Urinary bladder (tissue), 3 donors: ENCODE measurements at regions not wholly inside any gene's neighbourhood (a gene's known extent, or its start where the extent isn't known, plus 50 kb on each side); places are given as distances from the start of the nearest gene placed in this dataset.

Source experiments
- DNase-seq: peaks from one replicate; pipeline ENCODE4 v3.0.0-alpha.2; 2015; ENCODE audit errors: extremely low spot score
- H3K27ac ChIP-seq: one replicate; pipeline ENCODE4 v1.5.1; 2013; ENCODE audit warnings: low read depth, mild to moderate bottlenecking, moderate library complexity
- H3K36me3 ChIP-seq: one replicate; pipeline ENCODE4 v1.6.1; 2013; ENCODE audit warnings: mild to moderate bottlenecking, moderate library complexity; ENCODE audit not compliant: insufficient read depth
- H3K4me1 ChIP-seq: one replicate; pipeline ENCODE4 v1.6.1; 2013; ENCODE audit warnings: mild to moderate bottlenecking, moderate library complexity; ENCODE audit not compliant: insufficient read depth
- H3K4me3 ChIP-seq: one replicate; pipeline ENCODE4 v1.5.1; 2013; ENCODE audit warnings: low read depth, low read length
- WGBS: extraction: QIAGEN DNeasy Blood & Tissue Kit; methylation state at CpG from one replicate; pipeline ENCODE4 v1.1.7; 2013; 5-methylcytosine and 5-hydroxymethylcytosine counted together
- donor health status: healthy with polysubstance abuse.
- donor health status: healthy.

DNA sequence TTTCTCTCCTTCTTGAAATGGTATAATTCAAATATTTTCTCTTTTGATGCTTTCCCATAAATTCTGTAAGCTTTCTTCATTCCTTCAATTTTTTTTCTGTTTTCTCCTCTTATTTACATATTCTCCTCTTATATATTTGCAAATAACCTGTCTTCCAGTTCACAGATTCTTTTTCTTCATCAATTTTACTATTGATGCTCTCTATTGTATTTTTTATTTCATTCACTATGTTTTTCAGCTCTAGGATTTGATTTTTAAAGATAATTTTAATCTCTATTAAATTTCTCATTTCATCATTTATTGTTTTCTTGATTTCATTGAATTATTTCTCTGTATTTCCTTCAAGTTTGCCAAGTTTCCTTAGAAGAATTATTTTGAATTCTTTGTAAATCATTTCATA is 54.0 kb upstream of the PRPS1L1 start:
- H3K4me3 ChIP-seq = no peak overlapping the region
- H3K4me1 ChIP-seq = no peaks in the 10 kb centered on the region
- no peak for DNase-seq
- no peaks in the 10 kb centered on the region for H3K36me3 ChIP-seq
- no peak overlapping the region for H3K27ac ChIP-seq

DNA sequence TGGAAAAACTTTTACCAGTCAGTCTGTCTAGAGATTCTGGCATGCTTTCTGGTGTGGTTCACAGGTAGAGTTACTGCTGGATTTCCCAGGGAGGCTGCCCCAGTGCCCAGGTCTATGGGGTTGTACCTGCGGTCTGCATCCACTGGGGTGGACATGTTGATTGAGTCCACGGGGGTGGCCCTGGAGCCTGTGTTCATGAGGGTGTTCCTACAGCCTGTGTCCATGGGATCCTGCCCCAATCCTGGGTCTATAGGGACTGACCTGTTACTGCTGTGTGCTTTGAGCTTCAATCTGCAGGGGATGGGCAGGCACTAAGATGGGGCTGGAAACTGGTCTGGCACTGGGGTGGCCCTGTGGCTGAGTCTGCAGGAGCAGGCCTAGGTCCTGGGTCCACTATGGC is 54.5 kb upstream of the PRPS1L1 start:
- Histone ChIP-seq H3K4me1 (no peaks in the 10 kb centered on the region), H3K27ac (no peak overlapping the region), H3K36me3 (no peaks in the 10 kb centered on the region), H3K4me3 (no peak overlapping the region)
- WGBS = 69% methylated on average over 2 of the region's 2 CpGs
- DNase-seq = no peak

DNA sequence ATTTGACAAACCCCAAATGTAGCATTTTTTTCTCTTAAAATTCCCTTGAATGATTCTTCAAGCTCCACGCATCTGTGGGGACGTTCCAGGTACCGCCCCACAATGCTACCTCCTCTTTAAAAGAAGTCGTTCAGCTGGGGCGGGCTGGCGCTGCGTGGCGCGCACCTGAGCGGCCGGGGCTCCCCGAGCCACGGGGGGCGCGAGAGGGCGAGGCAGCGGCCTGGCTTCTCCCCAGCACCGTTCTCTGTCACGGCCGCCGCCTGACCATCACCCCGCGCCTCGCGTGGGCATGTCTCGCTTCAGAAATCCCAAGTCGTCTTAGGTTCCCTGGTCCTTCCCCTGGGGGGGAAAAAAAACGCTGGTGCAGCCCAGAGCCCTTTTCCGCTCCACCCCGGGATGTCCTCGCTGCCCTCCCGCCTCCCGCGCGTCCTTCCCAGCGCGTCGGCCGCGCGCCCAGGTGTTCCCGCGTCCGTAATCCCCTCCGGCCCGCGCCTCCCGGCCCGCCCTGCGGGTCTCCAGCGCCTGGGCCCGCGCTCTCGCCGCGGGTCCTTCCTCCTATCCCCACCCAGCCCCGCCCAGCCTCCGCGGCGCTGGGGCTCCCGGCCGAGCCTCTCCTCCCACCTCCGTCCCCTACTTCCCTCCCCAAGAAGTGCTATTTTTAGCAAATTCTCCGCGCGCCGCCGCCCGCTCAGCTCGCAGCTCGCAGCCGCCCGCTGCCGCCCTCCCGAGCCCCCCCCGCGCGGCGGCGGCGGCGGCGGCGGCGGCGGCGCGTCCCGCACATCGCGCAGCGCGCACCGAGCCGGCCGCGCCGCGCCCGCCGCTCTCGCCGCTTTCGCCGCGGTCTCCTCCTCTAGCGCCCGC is 58.7 kb upstream of the PRPS1L1 start:
- peak overlapping the region; percentile 93 for H3K4me3 ChIP-seq
- no peaks in the 10 kb centered on the region for H3K4me1 ChIP-seq
- under 1% methylated on average over 108 of the region's 108 CpGs for WGBS
- H3K36me3 ChIP-seq = no peaks in the 10 kb centered on the region
- H3K27ac ChIP-seq = no peak overlapping the region
- DNase-seq = no peak

DNA sequence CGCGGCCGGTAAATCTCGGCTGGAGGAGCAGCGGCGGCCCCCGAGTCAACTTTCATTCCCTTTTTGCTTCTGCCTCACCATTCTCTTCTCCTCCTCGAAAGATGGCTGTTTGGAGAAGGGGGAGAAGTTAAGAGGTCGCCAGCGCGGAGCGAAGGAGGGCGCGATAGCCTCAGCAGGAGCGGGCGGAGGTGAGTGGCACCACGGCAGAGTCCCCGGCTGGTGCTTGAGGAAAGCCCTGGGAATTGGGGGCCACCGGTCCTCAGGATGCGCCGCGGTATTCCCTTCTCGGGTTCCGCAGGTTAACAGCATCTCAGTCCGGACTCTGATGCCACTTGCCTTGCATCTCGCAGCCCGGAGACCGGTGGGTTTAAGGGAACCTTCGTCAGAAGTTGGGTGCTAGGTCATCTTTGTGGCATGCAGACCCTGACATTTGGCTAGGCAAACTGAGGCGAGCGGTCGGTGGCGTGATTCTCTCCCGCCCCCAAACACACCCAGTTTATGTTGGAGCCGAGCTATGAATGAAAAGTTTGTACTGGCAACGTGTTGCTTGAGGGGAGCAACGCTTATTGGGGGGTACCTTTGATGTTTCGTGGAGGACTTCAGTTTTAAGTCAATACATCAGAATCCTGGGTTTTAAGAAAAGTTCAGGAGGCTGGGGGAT is 59.5 kb upstream of the PRPS1L1 start:
- no peak for DNase-seq
- no peak overlapping the region for H3K27ac ChIP-seq
- 5% methylated on average over 38 of the region's 38 CpGs for whole genome bisulfite sequencing

DNA sequence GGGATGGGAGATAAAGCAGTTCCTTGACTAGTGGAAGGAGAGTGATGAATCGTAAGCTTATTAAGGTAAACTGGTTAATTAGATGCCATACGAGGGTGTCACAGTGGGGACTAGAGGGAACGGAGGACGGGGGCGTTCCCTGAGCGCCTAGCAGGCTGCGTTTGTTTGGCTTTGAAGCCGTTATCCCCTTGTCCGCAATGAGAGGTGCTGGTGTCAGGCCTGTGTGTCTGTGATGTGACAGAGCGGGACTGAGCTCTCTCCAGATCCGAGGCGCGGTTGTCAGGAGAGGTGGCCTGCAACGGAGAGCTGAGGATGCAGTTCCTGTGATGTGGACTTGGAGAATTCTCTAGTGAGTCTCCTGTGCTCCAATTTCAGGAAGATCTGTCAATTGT is 60.0 kb upstream of the PRPS1L1 start:
- H3K27ac ChIP-seq = no peak overlapping the region
- H3K4me3 ChIP-seq = peak overlapping the region; percentile 93
- no peak for DNase-seq
- no peaks in the 10 kb centered on the region for H3K4me1 ChIP-seq
- no peaks in the 10 kb centered on the region for H3K36me3 ChIP-seq
- 49% methylated on average over 14 of the region's 14 CpGs for WGBS

More for the DNA sequence above, 59.5 kb upstream of the PRPS1L1 start:
- no peaks in the 10 kb centered on the region for H3K36me3 ChIP-seq
- H3K4me1 ChIP-seq = no peaks in the 10 kb centered on the region
- H3K4me3 ChIP-seq = peak overlapping the region; percentile 93

DNA sequence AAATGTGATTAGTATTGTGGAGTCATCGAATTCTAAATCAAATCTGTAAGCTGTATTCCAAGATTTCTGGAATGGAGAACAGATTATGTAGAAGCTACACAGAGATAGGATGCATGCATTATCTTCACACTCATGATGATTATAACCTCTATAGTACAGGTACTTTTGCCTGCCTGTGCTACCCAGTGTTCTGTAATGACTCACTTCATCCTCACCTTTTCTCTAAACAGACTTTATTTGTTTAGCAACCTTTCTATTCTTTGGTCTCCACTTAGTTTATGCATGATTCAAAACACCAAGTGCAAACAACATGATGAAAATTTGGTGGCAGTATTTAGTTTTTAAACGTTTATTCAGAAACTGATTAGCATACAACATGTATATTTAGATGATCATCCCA is 68.4 kb upstream of the PRPS1L1 start:
- Histone ChIP-seq H3K4me3 (no peak overlapping the region), H3K36me3 (no peaks in the 10 kb centered on the region), H3K4me1 (no peaks in the 10 kb centered on the region), H3K27ac (no peak overlapping the region)
- no peak for DNase-seq
- 55% methylated on average over 2 of the region's 2 CpGs for WGBS

DNA sequence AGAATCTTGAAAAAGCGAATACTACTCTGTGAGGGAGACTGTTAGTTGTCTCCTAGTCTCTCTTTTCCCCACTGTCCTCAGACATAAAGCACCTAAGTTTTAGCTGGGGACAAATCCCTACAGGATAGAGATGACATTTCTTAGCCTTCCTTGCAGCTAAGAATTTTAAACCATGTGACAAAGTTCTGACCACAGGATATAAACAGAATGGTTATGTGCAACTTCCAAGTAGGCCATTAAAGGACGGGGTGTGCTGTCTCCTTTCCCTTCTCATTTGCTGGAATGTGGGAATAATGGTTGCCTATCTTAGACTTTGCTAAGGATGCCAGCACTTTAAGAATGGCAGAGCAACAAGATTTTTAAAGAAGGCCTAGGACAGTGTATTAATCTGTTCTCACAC is 74.9 kb upstream of the PRPS1L1 start:
- Histone ChIP-seq H3K36me3 (no peaks in the 10 kb centered on the region), H3K4me3 (no peak overlapping the region), H3K4me1 (no peaks in the 10 kb centered on the region), H3K27ac (no peak overlapping the region)
- WGBS = 87% methylated on average over 2 of the region's 2 CpGs
- DNase-seq = no peak

DNA sequence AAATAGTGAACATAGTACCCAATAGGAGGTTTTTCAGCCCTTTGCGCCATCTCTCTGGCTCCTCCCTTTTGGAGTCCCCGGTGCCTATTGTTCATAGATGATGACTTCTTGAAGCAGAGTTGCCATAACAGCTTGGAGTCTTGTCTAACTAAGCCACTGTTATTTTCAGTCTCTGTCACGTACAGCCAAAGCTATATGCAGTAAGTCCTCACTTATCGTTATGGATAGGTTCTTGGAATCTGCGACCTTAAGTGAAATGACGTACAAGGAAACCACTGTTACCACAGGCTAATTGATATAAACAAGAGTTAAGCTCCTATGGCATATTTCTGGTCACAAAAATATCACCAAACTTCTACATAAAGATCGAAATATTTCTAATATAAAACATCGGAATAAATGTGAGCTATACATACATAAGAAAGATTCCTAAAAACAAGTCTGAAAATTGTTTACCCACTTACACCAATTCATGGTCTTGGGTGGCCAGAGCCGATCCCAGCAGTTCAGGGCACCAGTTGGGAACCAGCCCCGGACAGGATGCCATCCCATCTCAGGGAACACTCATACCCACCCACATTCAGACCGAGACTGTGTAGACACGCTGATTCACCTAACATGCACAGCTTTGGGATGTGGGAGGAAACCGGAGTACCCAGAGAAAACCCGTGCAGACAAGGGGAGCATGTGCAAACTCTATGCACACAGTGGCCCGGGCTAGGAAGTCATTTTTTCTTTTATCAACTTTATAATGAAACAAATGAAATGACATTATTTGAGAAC is 76.0 kb upstream of the PRPS1L1 start:
- no peak for DNase-seq
- WGBS = 95% methylated on average over 15 of the region's 15 CpGs
- Histone ChIP-seq H3K4me3 (no peak overlapping the region), H3K4me1 (no peaks in the 10 kb centered on the region), H3K27ac (no peak overlapping the region), H3K36me3 (no peaks in the 10 kb centered on the region)

DNA sequence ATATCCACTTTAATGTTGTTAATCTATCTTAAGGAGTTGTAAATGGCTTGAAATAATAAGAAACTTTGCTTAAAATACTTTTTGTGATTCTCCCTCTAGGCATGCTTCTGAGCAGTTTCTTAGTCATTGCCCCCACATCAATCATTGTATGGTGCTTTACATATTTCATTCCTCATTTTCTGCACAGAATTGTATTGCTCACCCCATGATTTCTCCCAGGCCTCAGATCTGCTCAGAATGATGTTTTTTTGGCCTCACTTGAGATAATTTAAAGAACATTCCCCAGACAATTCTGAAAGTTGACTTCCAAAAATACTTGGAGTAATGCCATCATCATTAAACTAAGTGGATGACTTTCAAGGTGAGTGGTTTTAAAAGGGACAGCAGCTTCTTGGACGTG is 82.1 kb upstream of the PRPS1L1 start:
- no peak for DNase-seq
- 55% methylated on average over 1 of the region's 1 CpG for WGBS
- H3K4me3 ChIP-seq = no peak overlapping the region
- H3K27ac ChIP-seq = no peak overlapping the region
- H3K36me3 ChIP-seq = no peaks in the 10 kb centered on the region
- H3K4me1 ChIP-seq = no peaks in the 10 kb centered on the region

DNA sequence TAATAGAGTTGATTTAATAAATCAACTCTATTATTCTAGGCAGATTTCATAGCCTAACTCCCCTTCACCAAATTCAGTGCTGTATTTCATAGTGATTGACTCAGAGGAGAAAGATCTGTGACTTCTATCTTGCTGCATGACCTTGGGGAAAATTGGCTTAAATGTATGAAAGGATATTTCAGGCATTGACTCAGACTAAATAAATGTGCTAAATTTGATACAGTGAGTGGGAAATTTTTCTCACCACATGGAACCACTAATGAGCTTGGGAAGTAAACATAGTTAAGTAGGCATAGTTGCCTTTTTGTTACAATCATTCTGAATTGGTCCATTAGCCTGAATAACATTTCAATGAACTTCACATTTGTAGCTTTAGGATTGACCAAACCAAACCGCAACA is 89.0 kb upstream of the PRPS1L1 start:
- Histone ChIP-seq H3K36me3 (no peaks in the 10 kb centered on the region), H3K27ac (no peak overlapping the region), H3K4me1 (no peaks in the 10 kb centered on the region), H3K4me3 (no peak overlapping the region)
- 94% methylated on average over 1 of the region's 1 CpG for WGBS
- no peak for DNase-seq

DNA sequence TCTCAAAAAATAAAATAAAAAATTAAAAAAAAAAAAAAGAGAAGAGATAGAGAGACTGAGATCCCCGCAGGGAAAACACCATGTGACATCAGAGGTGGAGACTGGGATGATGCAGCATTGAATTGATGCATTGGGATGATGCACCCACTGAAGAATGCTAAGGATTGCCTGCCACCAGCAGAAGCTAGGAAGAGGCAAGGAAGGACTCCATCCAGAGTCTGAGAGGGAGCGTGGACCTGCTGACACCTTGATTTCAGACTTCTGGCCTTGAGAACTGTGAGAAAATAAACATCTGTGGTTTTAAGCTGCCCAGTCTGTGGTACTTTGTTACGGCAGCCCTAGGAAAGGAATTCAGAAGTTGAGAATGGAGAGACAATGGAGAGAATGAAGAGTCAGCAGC is 89.8 kb upstream of the PRPS1L1 start:
- Histone ChIP-seq H3K4me3 (no peak overlapping the region), H3K27ac (no peak overlapping the region), H3K36me3 (no peaks in the 10 kb centered on the region), H3K4me1 (no peaks in the 10 kb centered on the region)
- no peak for DNase-seq
- WGBS = 82% methylated on average over 3 of the region's 3 CpGs

DNA sequence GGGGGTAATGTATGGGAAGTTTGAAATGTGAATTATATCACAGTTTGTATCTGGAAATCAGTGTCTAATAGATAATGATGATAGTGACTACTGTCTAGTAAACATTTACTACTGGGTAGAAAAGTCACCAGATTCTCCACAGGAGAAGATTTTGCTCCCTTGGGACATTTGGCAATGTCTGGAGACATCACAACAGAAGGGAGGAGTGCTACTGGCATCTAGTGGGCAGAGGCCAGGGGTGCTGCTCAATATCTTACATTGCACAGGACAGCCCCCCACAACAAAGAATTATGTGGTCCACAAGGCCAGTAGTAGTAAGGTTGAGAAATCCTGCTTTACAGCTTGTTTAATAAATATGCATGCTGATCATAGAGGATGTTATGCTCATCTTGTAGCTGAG is 92.3 kb upstream of the PRPS1L1 start:
- no peaks in the 10 kb centered on the region for H3K4me1 ChIP-seq
- no peaks in the 10 kb centered on the region for H3K36me3 ChIP-seq
- no peak overlapping the region for H3K4me3 ChIP-seq
- no peak for DNase-seq
- H3K27ac ChIP-seq = no peak overlapping the region

DNA sequence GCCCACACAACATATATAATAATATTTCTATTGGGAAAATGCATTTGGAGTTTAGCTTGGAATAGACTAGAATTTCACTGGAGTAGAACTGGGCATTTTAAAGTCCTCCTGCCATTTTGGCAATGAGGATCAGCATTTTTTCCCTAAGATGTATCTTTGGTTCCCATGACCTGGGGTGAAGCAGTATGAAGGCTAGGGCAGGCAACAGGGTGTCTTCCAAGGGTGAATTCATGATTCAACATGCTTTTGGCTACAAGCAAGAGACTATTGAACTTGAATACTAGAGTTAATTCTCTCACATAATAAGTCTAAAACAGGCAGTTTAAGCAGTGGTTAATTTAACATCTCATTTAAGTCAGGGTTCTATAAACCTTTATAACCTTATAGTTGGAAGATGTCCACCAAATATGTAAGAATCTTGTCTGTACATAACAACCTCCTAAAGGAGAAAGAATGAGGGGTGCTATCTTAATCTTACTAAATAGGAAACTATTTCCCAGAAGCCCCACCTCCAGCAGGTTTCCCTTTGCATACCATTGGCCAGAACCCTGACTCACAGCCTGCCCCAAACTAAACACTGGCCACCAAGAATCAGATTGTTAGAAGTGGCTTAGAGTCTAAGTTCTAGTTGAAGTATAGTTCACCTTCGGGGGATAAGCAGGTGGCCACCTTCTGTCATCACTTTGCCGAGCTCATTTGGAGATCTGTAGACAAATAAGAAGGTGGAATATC is 96.0 kb upstream of the PRPS1L1 start:
- H3K4me3 ChIP-seq = no peak overlapping the region
- no peak for DNase-seq
- 96% methylated on average over 2 of the region's 2 CpGs for WGBS
- no peaks in the 10 kb centered on the region for H3K36me3 ChIP-seq
- H3K27ac ChIP-seq = no peak overlapping the region
- no peaks in the 10 kb centered on the region for H3K4me1 ChIP-seq
